ENCODE measurements at regions not wholly inside any gene's neighbourhood (a gene's known extent, or its start where the extent isn't known, plus 50 kb on each side); places are given as distances from the start of the nearest gene placed in this dataset.

DNA sequence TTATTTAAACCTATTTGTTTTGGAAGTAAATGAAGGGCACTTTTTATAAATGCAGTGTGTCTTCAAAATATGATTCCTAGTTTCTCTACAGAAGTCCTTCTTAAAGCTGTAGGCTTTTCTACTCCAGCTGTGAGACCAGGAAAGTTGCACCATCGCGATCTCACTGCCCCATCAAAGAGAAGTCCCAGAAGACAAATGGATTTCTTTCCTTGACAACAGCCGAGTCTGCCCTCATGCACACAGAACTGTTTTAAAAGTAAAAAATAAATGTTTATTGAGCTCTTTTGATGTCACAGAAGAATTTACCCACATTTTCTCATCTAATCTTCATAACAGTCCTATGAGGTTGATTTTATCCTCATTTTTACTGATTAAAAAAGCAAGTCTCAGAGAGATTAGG lies 324.4 kb upstream of the NT5E start:
- no peak for TF ChIP-seq CTCF (conservative IDR thresholded peaks at IDR 0.05)
- H3K9me3 ChIP-seq (ENCODE audit: control insufficient read depth, low read length), result no peaks in the 10 kb centered on the region
- H3K4me3 Mint-ChIP-seq, result no peak overlapping the region
- H3K27ac Mint-ChIP-seq, result no peak overlapping the region
- no peak overlapping the region for H3K9ac ChIP-seq (ENCODE audit: extremely low read depth, low read length, poor library complexity, severe bottlenecking)
- no peak overlapping the region for H3K27ac ChIP-seq (ENCODE audit: low read depth, low read length)
- H3K27me3 ChIP-seq (ENCODE audit: control insufficient read depth, insufficient read depth, low read length, poor library complexity, severe bottlenecking), result no peaks in the 10 kb centered on the region
- WGBS, 2 experiments (ENCODE audit: insufficient coverage in 1 of 2, insufficient read length in 1 of 2), result 96 to 100% methylated on average over 1 to 3 of the region's 3 CpGs
- no peaks in the 10 kb centered on the region for H3K36me3 Mint-ChIP-seq (ENCODE audit: low read depth)
- H3K4me1 ChIP-seq (ENCODE audit: control insufficient read depth, insufficient read depth, low read length), result no peaks in the 10 kb centered on the region
- no peaks in the 10 kb centered on the region for H3K36me3 ChIP-seq (ENCODE audit: control insufficient read depth, insufficient read depth, low read length)
- DNase-seq, result no peak
- no peaks in the 10 kb centered on the region for H3K27me3 Mint-ChIP-seq (ENCODE audit: insufficient read depth)
- peaks cover 9% of the 10 kb centered on the region for H3K4me1 Mint-ChIP-seq
- H3K9me3 Mint-ChIP-seq, result no peaks in the 10 kb centered on the region
- H3K4me3 ChIP-seq (ENCODE audit: low read length), result no peak overlapping the region

GRCh38 chr6:85124472-85125354 lies 325.2 kb upstream of the NT5E start:
- no peaks in the 10 kb centered on the region for H3K36me3 Mint-ChIP-seq (ENCODE audit: low read depth)
- Histone ChIP-seq H3K9me3 (ENCODE audit: control insufficient read depth, low read length) (no peaks in the 10 kb centered on the region), H3K27ac (ENCODE audit: low read depth, low read length) (no peak overlapping the region), H3K4me3 (ENCODE audit: low read length) (no peak overlapping the region), H3K27me3 (ENCODE audit: control insufficient read depth, insufficient read depth, low read length, poor library complexity, severe bottlenecking) (no peaks in the 10 kb centered on the region), H3K36me3 (ENCODE audit: control insufficient read depth, insufficient read depth, low read length) (no peaks in the 10 kb centered on the region), H3K9ac (ENCODE audit: extremely low read depth, low read length, poor library complexity, severe bottlenecking) (no peak overlapping the region), H3K4me1 (ENCODE audit: control insufficient read depth, insufficient read depth, low read length) (no peaks in the 10 kb centered on the region)
- DNase-seq, result no peak
- TF ChIP-seq CTCF (conservative IDR thresholded peaks at IDR 0.05), result no peak
- H3K9me3 Mint-ChIP-seq, result no peaks in the 10 kb centered on the region
- no peak overlapping the region for H3K4me3 Mint-ChIP-seq
- no peaks in the 10 kb centered on the region for H3K27me3 Mint-ChIP-seq (ENCODE audit: insufficient read depth)
- H3K27ac Mint-ChIP-seq, result no peak overlapping the region
- H3K4me1 Mint-ChIP-seq, result peaks cover 9% of the 10 kb centered on the region
- 92 to 95% methylated on average over 1 of the region's 1 CpG for WGBS, 2 experiments (ENCODE audit: insufficient coverage in 1 of 2, insufficient read length in 1 of 2)

DNA sequence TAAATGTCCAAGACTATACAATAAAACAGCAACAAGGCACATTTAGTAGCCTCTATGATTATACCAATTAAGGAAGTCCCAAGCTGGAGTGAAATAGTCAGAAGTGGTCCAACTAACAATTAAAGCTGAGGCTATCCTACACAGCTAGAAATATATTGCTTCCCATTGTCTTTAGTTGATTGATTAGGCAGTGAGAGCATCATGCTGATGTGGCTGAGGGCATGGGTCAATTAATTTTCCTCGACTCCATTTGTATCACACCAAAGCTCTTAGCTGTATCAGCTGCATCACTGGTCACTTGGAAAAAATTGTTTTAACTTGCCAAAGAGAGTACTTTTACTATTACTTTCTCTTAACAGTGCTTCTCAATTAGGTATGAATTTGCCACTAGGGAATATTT lies 328.7 kb upstream of the NT5E start:
- WGBS, 2 experiments (ENCODE audit: insufficient coverage in 1 of 2, insufficient read length in 1 of 2), result 86 to 100% methylated on average over 1 of the region's 1 CpG
- no peak for DNase-seq
- H3K4me3 ChIP-seq (ENCODE audit: low read length), result no peak overlapping the region
- H3K27ac ChIP-seq (ENCODE audit: low read depth, low read length), result no peak overlapping the region
- TF ChIP-seq CTCF (conservative IDR thresholded peaks at IDR 0.05), result no peak
- no peak overlapping the region for H3K4me3 Mint-ChIP-seq
- H3K36me3 ChIP-seq (ENCODE audit: control insufficient read depth, insufficient read depth, low read length), result no peaks in the 10 kb centered on the region
- no peaks in the 10 kb centered on the region for H3K27me3 Mint-ChIP-seq (ENCODE audit: insufficient read depth)
- H3K27ac Mint-ChIP-seq, result no peak overlapping the region
- H3K9me3 Mint-ChIP-seq, result no peaks in the 10 kb centered on the region
- no peaks in the 10 kb centered on the region for H3K27me3 ChIP-seq (ENCODE audit: control insufficient read depth, insufficient read depth, low read length, poor library complexity, severe bottlenecking)
- no peaks in the 10 kb centered on the region for H3K9me3 ChIP-seq (ENCODE audit: control insufficient read depth, low read length)
- no peaks in the 10 kb centered on the region for H3K4me1 ChIP-seq (ENCODE audit: control insufficient read depth, insufficient read depth, low read length)
- no peak overlapping the region for H3K9ac ChIP-seq (ENCODE audit: extremely low read depth, low read length, poor library complexity, severe bottlenecking)
- no peaks in the 10 kb centered on the region for H3K36me3 Mint-ChIP-seq (ENCODE audit: low read depth)
- H3K4me1 Mint-ChIP-seq, result no peaks in the 10 kb centered on the region
